Keratinocyte (primary cell): ENCODE measurements at regions not wholly inside any gene's neighbourhood (a gene's known extent, or its start where the extent isn't known, plus 50 kb on each side); places are given as distances from the start of the nearest gene placed in this dataset.

Experiments
- EZH2 ChIP-seq: IDR thresholded peaks from one replicate; pipeline ENCODE4 v1.6.1; 2012; ENCODE audit warnings: inconsistent platforms, mild to moderate bottlenecking, low read length, moderate library complexity
- TF ChIP-seq, protein P1 (sequence below), 3 experiments: IDR thresholded peaks in 1 of 3; conservative IDR thresholded peaks in 1 of 3; optimal IDR thresholded peaks in 1 of 3; 2 replicates in 2 of 3; 3 replicates in 1 of 3; pipeline versions ENCODE3 to v1.5.1; 2011; ENCODE audit warnings: low read length in 3 of 3, mild to moderate bottlenecking in 3 of 3, moderate library complexity in 2 of 3, control low read depth in 1 of 3, inconsistent platforms in 1 of 3; ENCODE audit not compliant: insufficient read depth in 2 of 3; ENCODE audit errors: extremely low read depth in 1 of 3

DNA sequence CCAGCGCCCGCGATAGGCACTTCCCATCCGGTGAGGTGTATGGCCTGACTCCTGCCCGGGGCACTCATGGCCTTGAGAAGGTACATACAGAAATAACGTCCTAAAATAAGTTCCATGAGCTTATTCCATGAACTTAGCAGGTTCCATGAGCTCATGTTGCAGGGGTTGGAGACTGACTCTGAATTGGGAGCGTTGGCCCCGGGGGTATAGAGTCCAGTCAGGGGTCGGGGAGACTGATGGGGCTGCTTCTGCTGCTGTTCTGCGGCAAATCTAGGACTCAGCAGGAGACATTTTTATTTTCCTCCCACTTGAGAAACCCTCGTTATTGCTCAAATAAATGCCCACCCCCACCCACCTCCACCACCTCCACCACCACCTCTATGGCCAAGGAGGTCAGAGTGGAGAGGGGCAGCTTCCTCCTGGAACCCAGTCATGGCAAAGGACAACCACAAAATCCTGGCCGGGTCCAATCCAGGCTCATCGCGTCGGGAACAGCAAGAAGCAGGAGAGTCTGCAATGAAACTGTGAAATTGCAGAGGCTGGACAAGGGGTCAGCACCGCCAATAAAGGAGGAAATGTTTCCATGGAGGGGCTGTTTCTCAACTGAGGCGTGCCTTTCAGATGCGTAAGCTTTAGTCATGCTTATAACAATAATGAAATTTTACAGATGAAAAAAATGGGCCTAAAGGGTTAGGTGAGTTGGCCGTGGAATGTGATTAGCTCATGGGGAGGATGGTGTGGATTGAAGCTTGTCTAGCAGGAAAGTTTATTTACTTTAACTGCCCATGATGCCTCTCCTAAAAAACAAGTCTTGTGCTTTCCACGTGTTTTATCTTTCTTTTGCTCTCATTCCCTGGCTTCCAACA lies 136.6 kb upstream of the ALKAL2 start:
- TF ChIP-seq, protein P1, sequence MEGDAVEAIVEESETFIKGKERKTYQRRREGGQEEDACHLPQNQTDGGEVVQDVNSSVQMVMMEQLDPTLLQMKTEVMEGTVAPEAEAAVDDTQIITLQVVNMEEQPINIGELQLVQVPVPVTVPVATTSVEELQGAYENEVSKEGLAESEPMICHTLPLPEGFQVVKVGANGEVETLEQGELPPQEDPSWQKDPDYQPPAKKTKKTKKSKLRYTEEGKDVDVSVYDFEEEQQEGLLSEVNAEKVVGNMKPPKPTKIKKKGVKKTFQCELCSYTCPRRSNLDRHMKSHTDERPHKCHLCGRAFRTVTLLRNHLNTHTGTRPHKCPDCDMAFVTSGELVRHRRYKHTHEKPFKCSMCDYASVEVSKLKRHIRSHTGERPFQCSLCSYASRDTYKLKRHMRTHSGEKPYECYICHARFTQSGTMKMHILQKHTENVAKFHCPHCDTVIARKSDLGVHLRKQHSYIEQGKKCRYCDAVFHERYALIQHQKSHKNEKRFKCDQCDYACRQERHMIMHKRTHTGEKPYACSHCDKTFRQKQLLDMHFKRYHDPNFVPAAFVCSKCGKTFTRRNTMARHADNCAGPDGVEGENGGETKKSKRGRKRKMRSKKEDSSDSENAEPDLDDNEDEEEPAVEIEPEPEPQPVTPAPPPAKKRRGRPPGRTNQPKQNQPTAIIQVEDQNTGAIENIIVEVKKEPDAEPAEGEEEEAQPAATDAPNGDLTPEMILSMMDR (optimal IDR thresholded peaks at IDR 0.05 in 1 of 3, IDR thresholded peaks at IDR 0.05 in 1 of 3, conservative IDR thresholded peaks at IDR 0.05 in 1 of 3; ENCODE audit: extremely low read depth in 1 of 3, insufficient read depth in 2 of 3, low read length in 3 of 3) = no peak
- TF ChIP-seq EZH2 = no peak
